ENCODE measurements at regions not wholly inside any gene's neighbourhood (a gene's known extent, or its start where the extent isn't known, plus 50 kb on each side); places are given as distances from the start of the nearest gene placed in this dataset.

GRCh38 chr9:7947577-7947976 lies 148.0 kb upstream of the DMAC1 start:
- no peak for TF ChIP-seq CTCF (IDR thresholded peaks at IDR 0.05; ENCODE audit: unreplicated experiment)
- Mint-ChIP-seq H3K4me1 (ENCODE audit: low read depth) (no peaks in the 10 kb centered on the region), H3K4me3 (ENCODE audit: low read depth) (no peak overlapping the region), H3K9me3 (ENCODE audit: low read depth) (no peaks in the 10 kb centered on the region), H3K27ac (no peak overlapping the region), H3K36me3 (ENCODE audit: insufficient read depth) (no peaks in the 10 kb centered on the region), H3K27me3 (no peaks in the 10 kb centered on the region)
- DNase-seq (ENCODE audit: low spot score, unreplicated experiment): no peak

GRCh38 chr9:7946458-7946857 lies 146.9 kb upstream of the DMAC1 start:
- Mint-ChIP-seq H3K4me3 (ENCODE audit: low read depth) (no peak overlapping the region), H3K27me3 (no peaks in the 10 kb centered on the region)
- TF ChIP-seq CTCF (IDR thresholded peaks at IDR 0.05; ENCODE audit: unreplicated experiment): no peak

DNA sequence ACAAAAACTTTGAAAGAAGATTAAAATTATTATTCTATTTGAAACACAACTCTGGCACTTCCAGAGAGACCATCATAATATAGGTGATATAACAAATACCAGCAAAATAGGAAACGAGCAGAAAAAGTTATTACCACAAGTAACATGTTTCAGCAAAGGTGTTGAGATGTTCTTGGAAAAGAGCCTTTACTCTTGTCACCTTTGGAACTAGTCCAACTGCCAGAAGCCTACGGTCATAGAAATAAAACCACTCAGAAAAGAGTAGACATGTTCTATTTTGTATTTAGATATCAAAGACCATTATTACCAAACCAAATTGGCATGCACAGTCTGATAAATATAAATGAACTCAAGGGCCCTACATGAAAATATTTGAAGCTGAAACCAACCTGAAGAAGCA lies 145.0 kb upstream of the DMAC1 start:
- Mint-ChIP-seq H3K27ac (no peak overlapping the region), H3K27me3 (no peaks in the 10 kb centered on the region), H3K36me3 (ENCODE audit: insufficient read depth) (peaks cover 3% of the 10 kb centered on the region), H3K4me3 (ENCODE audit: low read depth) (no peak overlapping the region), H3K9me3 (ENCODE audit: low read depth) (peaks cover 19% of the 10 kb centered on the region), H3K4me1 (ENCODE audit: low read depth) (no peaks in the 10 kb centered on the region)
- no peak for TF ChIP-seq CTCF (IDR thresholded peaks at IDR 0.05; ENCODE audit: unreplicated experiment)
- DNase-seq (ENCODE audit: low spot score, unreplicated experiment): no peak

More at GRCh38 chr9:7946458-7946857, 146.9 kb upstream of the DMAC1 start:
- H3K36me3 Mint-ChIP-seq (ENCODE audit: insufficient read depth): no peaks in the 10 kb centered on the region
- H3K27ac Mint-ChIP-seq: no peak overlapping the region
- H3K4me1 Mint-ChIP-seq (ENCODE audit: low read depth): no peaks in the 10 kb centered on the region
- H3K9me3 Mint-ChIP-seq (ENCODE audit: low read depth): peaks cover 4% of the 10 kb centered on the region
- no peak for DNase-seq (ENCODE audit: low spot score, unreplicated experiment)

DNA sequence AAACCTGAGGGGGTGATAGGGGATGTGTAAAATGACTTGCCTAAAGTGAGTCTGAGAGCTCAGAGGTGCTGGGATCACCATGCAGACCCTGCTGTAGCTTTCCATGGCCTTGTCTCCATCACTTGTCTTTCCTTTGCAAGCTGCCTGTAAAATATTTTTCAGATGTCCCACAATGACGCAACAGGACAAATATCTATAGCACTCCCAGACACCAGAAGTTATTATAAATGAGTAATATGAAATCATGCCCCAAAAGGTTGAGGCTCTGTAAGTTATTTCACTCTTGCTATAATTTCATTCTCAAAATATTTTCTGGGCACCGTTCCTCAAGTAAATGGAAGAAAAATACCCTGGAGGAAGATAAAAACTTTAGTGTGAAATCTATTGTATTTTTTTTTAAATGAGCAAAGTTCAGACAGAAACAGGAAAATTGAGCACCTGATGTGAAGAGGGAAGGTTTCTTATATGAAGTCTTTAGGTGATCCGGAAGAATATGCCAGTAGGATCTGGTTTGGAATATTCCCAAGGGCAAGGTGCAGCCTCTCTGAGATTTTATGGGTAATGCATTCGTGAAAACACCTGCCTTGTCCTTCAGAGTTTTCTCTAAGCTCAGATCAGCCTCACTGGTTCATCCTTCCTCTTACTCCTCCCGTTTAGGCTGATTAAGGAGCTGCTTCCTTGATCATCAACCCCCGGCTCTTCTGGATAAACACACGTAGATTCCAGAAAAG lies 138.3 kb upstream of the DMAC1 start:
- H3K9me3 Mint-ChIP-seq (ENCODE audit: low read depth): peaks cover 22% of the 10 kb centered on the region
- H3K27ac Mint-ChIP-seq: no peak overlapping the region
- no peak for TF ChIP-seq CTCF (IDR thresholded peaks at IDR 0.05; ENCODE audit: unreplicated experiment)
- no peak for DNase-seq (ENCODE audit: low spot score, unreplicated experiment)
- H3K27me3 Mint-ChIP-seq: no peaks in the 10 kb centered on the region
- H3K4me3 Mint-ChIP-seq (ENCODE audit: low read depth): no peak overlapping the region
- H3K36me3 Mint-ChIP-seq (ENCODE audit: insufficient read depth): peaks cover 5% of the 10 kb centered on the region
- no peaks in the 10 kb centered on the region for H3K4me1 Mint-ChIP-seq (ENCODE audit: low read depth)

GRCh38 chr9:7936996-7937395 lies 137.4 kb upstream of the DMAC1 start:
- no peak for DNase-seq (ENCODE audit: low spot score, unreplicated experiment)
- no peaks in the 10 kb centered on the region for H3K27me3 Mint-ChIP-seq
- peaks cover 21% of the 10 kb centered on the region for H3K9me3 Mint-ChIP-seq (ENCODE audit: low read depth)
- H3K36me3 Mint-ChIP-seq (ENCODE audit: insufficient read depth): peaks cover 5% of the 10 kb centered on the region
- TF ChIP-seq CTCF (IDR thresholded peaks at IDR 0.05; ENCODE audit: unreplicated experiment): no peak
- no peak overlapping the region for H3K4me3 Mint-ChIP-seq (ENCODE audit: low read depth)
- no peak overlapping the region for H3K27ac Mint-ChIP-seq
- H3K4me1 Mint-ChIP-seq (ENCODE audit: low read depth): no peaks in the 10 kb centered on the region

Measured in progenitor cell of endocrine pancreas (in vitro differentiated cells).